Activated CD4-positive, alpha-beta T cell treated with anti-CD3 and anti-CD28 coated beads, Interleukin-2, amount 10 ng/mL, durations not matched to agents 7 days and 5 days (primary cell): ENCODE measurements at regions not wholly inside any gene's neighbourhood (a gene's known extent, or its start where the extent isn't known, plus 50 kb on each side); places are given as distances from the start of the nearest gene placed in this dataset.

ENCODE experiments used
- CTCF ChIA-PET: fragments of 350-600 bp; sonication (Branson Sonifier 250); formaldehyde crosslinking; loops from one replicate; lab custom pipeline; 2021; ENCODE audit warnings: antibody characterized with exemption; lab: Charles Lee
- POLR2A ChIA-PET: fragments of 350-600 bp; sonication (Branson Sonifier 250); formaldehyde crosslinking; loops from one replicate; lab custom pipeline; 2021; ENCODE audit warnings: antibody characterized with exemption; lab: Charles Lee
- DNase-seq: peaks from one replicate; pipeline ENCODE4 v3.0.0-alpha.2; 2020
- H3K27ac Mint-ChIP-seq: one replicate; pipeline ENCODE4 v1.8.0; 2021; ENCODE audit warnings: mild to moderate bottlenecking, moderate library complexity, mixed read lengths
- H3K27me3 Mint-ChIP-seq: one replicate; pipeline ENCODE4 v1.8.0; 2021; ENCODE audit warnings: mixed read lengths
- H3K36me3 Mint-ChIP-seq: one replicate; pipeline ENCODE4 v1.8.0; 2021; ENCODE audit warnings: low read depth, mixed read lengths
- H3K4me1 Mint-ChIP-seq: one replicate; pipeline ENCODE4 v1.8.0; 2021; ENCODE audit warnings: mixed read lengths
- H3K4me3 Mint-ChIP-seq: one replicate; pipeline ENCODE4 v1.8.0; 2021; ENCODE audit warnings: mild to moderate bottlenecking, moderate library complexity, mixed read lengths
- H3K9me3 Mint-ChIP-seq: one replicate; pipeline ENCODE4 v1.8.0; 2021; ENCODE audit warnings: mixed read lengths

- Mint-ChIP-seq H3K27ac (no peak overlapping the region), H3K27me3 (no peaks in the 10 kb centered on the region), H3K9me3 (no peaks in the 10 kb centered on the region), H3K4me3 (no peak overlapping the region), H3K36me3 (no peaks in the 10 kb centered on the region), H3K4me1 (no peaks in the 10 kb centered on the region)
- POLR2A ChIA-PET, result no interaction called here
- CTCF ChIA-PET, result no interaction called here
- no peak for DNase-seq
Measured at GRCh38 chr13:103224804-103225203, 158.6 kb upstream of the SLC10A2 start.

GRCh38 chr13:103222683-103223082 is 156.5 kb upstream of the SLC10A2 start:
- Mint-ChIP-seq H3K9me3 (no peaks in the 10 kb centered on the region), H3K36me3 (no peaks in the 10 kb centered on the region), H3K4me1 (no peaks in the 10 kb centered on the region), H3K27ac (no peak overlapping the region), H3K27me3 (no peaks in the 10 kb centered on the region), H3K4me3 (no peak overlapping the region)
- ChIA-PET POLR2A (no interaction called here), CTCF (no interaction called here)
- DNase-seq, result no peak

GRCh38 chr13:103218253-103218652 is 152.0 kb upstream of the SLC10A2 start:
- H3K27me3 Mint-ChIP-seq, result no peaks in the 10 kb centered on the region
- ChIA-PET POLR2A (no interaction called here), CTCF (interaction anchor here (1.1 kb wide), 1 partner anchor 12 kb away, joined by 4 read pairs; no protein-coding TSS in a partner anchor)
- H3K4me3 Mint-ChIP-seq, result no peak overlapping the region
- no peaks in the 10 kb centered on the region for H3K36me3 Mint-ChIP-seq
- no peaks in the 10 kb centered on the region for H3K4me1 Mint-ChIP-seq
- H3K9me3 Mint-ChIP-seq, result no peaks in the 10 kb centered on the region
- no peak overlapping the region for H3K27ac Mint-ChIP-seq
- DNase-seq, result no peak

GRCh38 chr13:103213152-103213551 is 146.9 kb upstream of the SLC10A2 start:
- H3K4me1 Mint-ChIP-seq, result no peaks in the 10 kb centered on the region
- DNase-seq, result no peak
- POLR2A ChIA-PET, result no interaction called here
- H3K27me3 Mint-ChIP-seq, result no peaks in the 10 kb centered on the region
- CTCF ChIA-PET, result no interaction called here
- no peak overlapping the region for H3K27ac Mint-ChIP-seq
- no peak overlapping the region for H3K4me3 Mint-ChIP-seq
- H3K36me3 Mint-ChIP-seq, result no peaks in the 10 kb centered on the region
- no peaks in the 10 kb centered on the region for H3K9me3 Mint-ChIP-seq

GRCh38 chr13:103210348-103210747 is 144.1 kb upstream of the SLC10A2 start:
- no peak for DNase-seq
- Mint-ChIP-seq H3K4me1 (no peaks in the 10 kb centered on the region), H3K27ac (no peak overlapping the region), H3K36me3 (no peaks in the 10 kb centered on the region), H3K4me3 (no peak overlapping the region), H3K9me3 (no peaks in the 10 kb centered on the region), H3K27me3 (no peaks in the 10 kb centered on the region)
- CTCF ChIA-PET, result interaction anchor here (1.0 kb wide), 1 partner anchor 16 kb away, joined by 3 read pairs; no protein-coding TSS in a partner anchor
- POLR2A ChIA-PET, result no interaction called here

GRCh38 chr13:103203735-103204330 is 137.6 kb upstream of the SLC10A2 start:
- no peak for DNase-seq
- POLR2A ChIA-PET, result no interaction called here
- Mint-ChIP-seq H3K27ac (no peak overlapping the region), H3K4me1 (no peaks in the 10 kb centered on the region), H3K4me3 (no peak overlapping the region), H3K27me3 (no peaks in the 10 kb centered on the region), H3K9me3 (peaks cover 5% of the 10 kb centered on the region), H3K36me3 (no peaks in the 10 kb centered on the region)
- CTCF ChIA-PET, result no interaction called here

GRCh38 chr13:103200118-103200885 is 134.1 kb upstream of the SLC10A2 start:
- no peak overlapping the region for H3K4me3 Mint-ChIP-seq
- ChIA-PET CTCF (interaction anchor here (0.5 kb wide), 1 partner anchor 257 kb away, joined by 3 read pairs; no protein-coding TSS in a partner anchor), POLR2A (no interaction called here)
- H3K27me3 Mint-ChIP-seq, result no peaks in the 10 kb centered on the region
- no peak overlapping the region for H3K27ac Mint-ChIP-seq
- H3K4me1 Mint-ChIP-seq, result no peaks in the 10 kb centered on the region
- H3K9me3 Mint-ChIP-seq, result peaks cover 5% of the 10 kb centered on the region
- H3K36me3 Mint-ChIP-seq, result no peaks in the 10 kb centered on the region
- no peak for DNase-seq

GRCh38 chr13:103199380-103200088 is 133.3 kb upstream of the SLC10A2 start:
- Mint-ChIP-seq H3K27ac (no peak overlapping the region), H3K36me3 (no peaks in the 10 kb centered on the region), H3K9me3 (peaks cover 5% of the 10 kb centered on the region), H3K4me1 (no peaks in the 10 kb centered on the region), H3K4me3 (no peak overlapping the region), H3K27me3 (no peaks in the 10 kb centered on the region)
- POLR2A ChIA-PET, result no interaction called here
- CTCF ChIA-PET, result no interaction called here
- DNase-seq, result no peak

GRCh38 chr13:103196356-103196755 is 130.1 kb upstream of the SLC10A2 start:
- no peaks in the 10 kb centered on the region for H3K4me1 Mint-ChIP-seq
- H3K9me3 Mint-ChIP-seq, result peaks cover 5% of the 10 kb centered on the region
- H3K4me3 Mint-ChIP-seq, result no peak overlapping the region
- no peak for DNase-seq
- H3K27me3 Mint-ChIP-seq, result no peaks in the 10 kb centered on the region
- H3K36me3 Mint-ChIP-seq, result no peaks in the 10 kb centered on the region
- CTCF ChIA-PET, result no interaction called here
- no peak overlapping the region for H3K27ac Mint-ChIP-seq
- POLR2A ChIA-PET, result no interaction called here

- no peaks in the 10 kb centered on the region for H3K27me3 Mint-ChIP-seq
- peaks cover 5% of the 10 kb centered on the region for H3K9me3 Mint-ChIP-seq
- no peaks in the 10 kb centered on the region for H3K36me3 Mint-ChIP-seq
- ChIA-PET CTCF (no interaction called here), POLR2A (no interaction called here)
- DNase-seq, result no peak
- no peak overlapping the region for H3K27ac Mint-ChIP-seq
- H3K4me3 Mint-ChIP-seq, result no peak overlapping the region
- H3K4me1 Mint-ChIP-seq, result no peaks in the 10 kb centered on the region
Measured at GRCh38 chr13:103195762-103196161, 129.5 kb upstream of the SLC10A2 start.

- no peaks in the 10 kb centered on the region for H3K36me3 Mint-ChIP-seq
- no peaks in the 10 kb centered on the region for H3K4me1 Mint-ChIP-seq
- ChIA-PET CTCF (interaction anchor here (0.6 to 1.5 kb wide), 2 partner anchors 15 to 444 kb away, joined by 3 read pairs; no protein-coding TSS in a partner anchor), POLR2A (no interaction called here)
- peaks cover 5% of the 10 kb centered on the region for H3K9me3 Mint-ChIP-seq
- no peak for DNase-seq
- no peaks in the 10 kb centered on the region for H3K27me3 Mint-ChIP-seq
- no peak overlapping the region for H3K4me3 Mint-ChIP-seq
- no peak overlapping the region for H3K27ac Mint-ChIP-seq
Measured at GRCh38 chr13:103194871-103195270, 128.7 kb upstream of the SLC10A2 start.

GRCh38 chr13:103192511-103193135 is 126.4 kb upstream of the SLC10A2 start:
- Mint-ChIP-seq H3K36me3 (no peaks in the 10 kb centered on the region), H3K27me3 (no peaks in the 10 kb centered on the region), H3K4me3 (no peak overlapping the region), H3K27ac (no peak overlapping the region), H3K9me3 (no peaks in the 10 kb centered on the region), H3K4me1 (no peaks in the 10 kb centered on the region)
- POLR2A ChIA-PET, result no interaction called here
- no peak for DNase-seq
- CTCF ChIA-PET, result interaction anchor here (0.7 kb wide), 1 partner anchor 1425 kb away, joined by 5 read pairs; no protein-coding TSS in a partner anchor

GRCh38 chr13:103190841-103191240 is 124.6 kb upstream of the SLC10A2 start:
- CTCF ChIA-PET, result no interaction called here
- no peaks in the 10 kb centered on the region for H3K9me3 Mint-ChIP-seq
- H3K36me3 Mint-ChIP-seq, result no peaks in the 10 kb centered on the region
- POLR2A ChIA-PET, result no interaction called here
- no peaks in the 10 kb centered on the region for H3K4me1 Mint-ChIP-seq
- DNase-seq, result no peak
- no peak overlapping the region for H3K4me3 Mint-ChIP-seq
- H3K27me3 Mint-ChIP-seq, result no peaks in the 10 kb centered on the region
- H3K27ac Mint-ChIP-seq, result no peak overlapping the region
